Activated CD4-positive, alpha-beta T cell treated with anti-CD3 and anti-CD28 coated beads, Interleukin-2, amount 50 U/mL, for 48 hours (primary cell): ENCODE measurements at regions not wholly inside any gene's neighbourhood (a gene's known extent, or its start where the extent isn't known, plus 50 kb on each side); places are given as distances from the start of the nearest gene placed in this dataset.
"Not testable (repeated sequence)": the region's sequence is repeated elsewhere in the genome, so short reads cannot be mapped to it uniquely, and the experiment has no call there.

ENCODE experiments used
- DNase-seq, 2 experiments: peaks; one replicate each; pipeline ENCODE4 v3.0.0-alpha.2; 2020

DNA sequence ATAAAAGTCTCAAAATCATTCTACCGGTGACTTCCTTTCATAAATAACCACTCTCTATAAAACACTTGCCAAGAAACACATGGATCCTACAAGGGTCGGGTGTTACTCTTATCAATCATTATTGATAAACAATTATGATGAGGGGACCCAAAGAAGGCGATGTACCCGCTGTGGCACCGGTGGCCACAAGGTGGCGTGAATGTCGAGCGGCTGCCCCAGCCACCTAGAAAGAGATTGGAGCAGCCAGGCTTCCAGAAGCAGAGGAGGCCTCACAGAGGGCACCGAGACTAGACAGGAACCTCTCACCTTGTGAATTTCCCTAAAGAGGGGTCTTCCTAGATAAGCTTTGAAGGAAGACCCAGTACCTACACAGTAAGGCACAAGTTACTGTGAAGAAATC lies 80.5 kb upstream of the GOLGA6L6 start:
- DNase-seq: not testable (repeated sequence)

DNA sequence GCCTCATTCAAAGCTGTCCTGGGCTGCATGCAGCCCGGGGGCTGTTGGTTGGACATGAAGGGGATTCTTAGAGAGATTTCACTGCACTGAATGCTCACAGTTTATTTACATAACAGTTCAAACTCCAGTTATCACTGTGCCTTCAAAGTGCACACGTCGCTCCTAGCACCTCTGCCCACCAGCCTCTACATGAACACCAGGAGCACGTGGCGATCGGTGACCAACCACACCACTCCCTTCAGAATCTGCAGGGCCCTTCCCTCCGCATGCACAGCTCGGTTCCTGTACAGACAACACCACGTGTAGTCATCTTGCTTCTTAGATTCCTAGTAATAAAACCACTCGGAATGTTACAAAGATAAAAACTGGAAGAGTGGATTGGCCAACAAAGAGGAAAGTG lies 72.9 kb upstream of the GOLGA6L6 start:
- DNase-seq: not testable (repeated sequence)

- DNase-seq: not testable (repeated sequence)
Observed at GRCh38 chr15:20612796-20613195, 71.2 kb upstream of the GOLGA6L6 start.

GRCh38 chr15:20612356-20612755 lies 70.8 kb upstream of the GOLGA6L6 start:
- not testable (repeated sequence) for DNase-seq

DNA sequence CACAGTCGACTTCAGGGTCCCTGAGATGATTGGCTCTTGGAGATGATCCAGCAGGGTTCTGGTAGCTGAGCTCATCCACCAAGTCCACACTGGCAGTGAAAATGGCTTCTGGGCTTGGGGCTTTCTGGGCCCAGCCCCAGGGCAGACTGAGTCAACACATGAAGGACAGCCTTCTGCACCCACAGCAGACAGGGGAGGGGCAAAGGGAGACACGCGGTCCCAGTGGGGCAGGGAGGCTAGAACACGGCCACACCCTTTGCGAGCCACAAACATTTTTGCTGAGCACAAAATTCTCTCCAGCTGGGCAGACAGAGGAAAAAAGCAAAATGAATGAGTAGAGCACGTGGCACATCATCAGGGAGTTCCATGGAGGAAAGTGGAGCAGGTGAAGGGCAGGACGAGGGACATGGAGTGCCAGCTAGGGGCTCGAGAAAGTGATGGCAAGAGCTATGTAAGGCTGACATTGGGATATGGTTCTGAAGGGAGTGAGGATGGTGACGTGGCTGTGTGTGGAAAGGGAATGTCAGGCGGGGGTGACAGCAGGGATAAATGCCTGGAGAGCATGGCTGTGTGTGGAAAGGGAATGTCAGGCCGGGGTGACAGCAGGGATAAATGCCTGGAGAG lies 70.2 kb upstream of the GOLGA6L6 start:
- DNase-seq: not testable (repeated sequence)

DNA sequence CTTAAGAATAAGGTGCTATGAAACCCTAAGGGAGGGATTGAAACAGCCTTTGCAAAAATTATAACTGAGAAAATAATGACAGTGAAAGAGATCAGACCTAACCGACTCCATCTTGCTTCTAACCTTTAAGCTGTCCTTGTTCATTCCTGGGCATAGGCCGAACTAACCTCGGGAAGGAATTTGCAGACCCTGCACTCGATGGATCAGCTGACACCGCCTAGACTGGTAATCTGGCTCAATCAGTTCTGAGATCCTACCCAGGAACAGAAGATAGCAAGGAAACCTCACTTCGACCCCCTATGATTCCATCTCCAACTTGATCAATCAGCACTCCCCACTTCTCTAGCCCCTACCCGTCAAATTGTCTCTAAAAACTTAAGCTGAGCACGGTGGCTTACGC lies 66.6 kb upstream of the GOLGA6L6 start:
- not testable (repeated sequence) for DNase-seq

- not testable (repeated sequence) for DNase-seq
Observed at GRCh38 chr15:20597245-20597644, 55.6 kb upstream of the GOLGA6L6 start.

DNA sequence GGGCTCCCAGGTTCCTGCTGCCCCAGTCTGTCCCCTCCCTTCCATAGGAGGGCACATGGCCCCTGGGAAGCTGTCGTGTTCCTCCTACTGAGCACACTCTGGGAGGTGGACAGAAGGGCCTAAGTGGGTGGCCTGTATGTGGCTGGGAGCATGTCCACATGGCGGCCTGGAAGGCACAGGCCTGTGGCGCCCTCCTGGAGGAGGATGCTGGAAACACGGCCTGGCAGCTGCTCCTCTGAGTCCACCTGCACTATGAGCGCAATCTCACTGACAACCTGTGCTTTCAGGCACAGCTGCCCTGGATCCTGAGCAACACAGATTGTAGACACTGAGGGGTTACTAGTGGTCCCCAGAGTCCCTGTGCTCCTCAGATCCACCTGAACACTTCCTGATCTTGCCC lies 52.6 kb upstream of the GOLGA6L6 start:
- not testable (repeated sequence) for DNase-seq

GRCh38 chr15:20591936-20592335 lies 50.3 kb upstream of the GOLGA6L6 start:
- DNase-seq: not testable (repeated sequence)
